ENCODE measurements at regions not wholly inside any gene's neighbourhood (a gene's known extent, or its start where the extent isn't known, plus 50 kb on each side); places are given as distances from the start of the nearest gene placed in this dataset.

- 47% methylated on average over 6 of the region's 8 CpGs for WGBS (ENCODE audit: insufficient coverage, low coverage, low lambda C conversion rate, missing lambda C conversion rate)
- Histone ChIP-seq H3K4me1 (no peaks in the 10 kb centered on the region), H3K27ac (no peak overlapping the region), H3K4me3 (no peak overlapping the region), H3K36me3 (no peaks in the 10 kb centered on the region), H3K9me3 (no peaks in the 10 kb centered on the region), H3K27me3 (no peaks in the 10 kb centered on the region)
- intact Hi-C loops (cut with DNase I), result loop anchor here in 1 of 2 donors (10.0 kb wide), 1 partner anchor 541 kb away; no protein-coding TSS in a partner anchor
- DNase-seq (no peak), ATAC-seq (no peak)
- TF ChIP-seq CTCF (IDR thresholded peaks at IDR 0.05), result no peak
These were observed 266.5 kb upstream of the ADAMTS16 start for GRCh38 chr5:4873652-4874051.

GRCh38 chr5:4874097-4874496, 266.0 kb upstream of the ADAMTS16 start:
- 33% methylated on average over 10 of the region's 10 CpGs for WGBS (ENCODE audit: insufficient coverage, low coverage, low lambda C conversion rate, missing lambda C conversion rate)
- no peak overlapping the region for H3K27ac ChIP-seq
- DNase-seq (no peak), ATAC-seq (no peak)
- H3K27me3 ChIP-seq, result no peaks in the 10 kb centered on the region
- intact Hi-C loops (cut with DNase I), result loop anchor here in 1 of 2 donors (10.0 kb wide), 1 partner anchor 541 kb away; no protein-coding TSS in a partner anchor
- H3K9me3 ChIP-seq, result no peaks in the 10 kb centered on the region
- no peaks in the 10 kb centered on the region for H3K36me3 ChIP-seq
- no peaks in the 10 kb centered on the region for H3K4me1 ChIP-seq
- TF ChIP-seq POLR2A (IDR thresholded peaks at IDR 0.05) (no peak), CTCF (IDR thresholded peaks at IDR 0.05) (no peak)
- no peak overlapping the region for H3K4me3 ChIP-seq

GRCh38 chr5:4875942-4876341, 264.2 kb upstream of the ADAMTS16 start:
- no CpG with 5 or more reads among the region's 4 CpGs for WGBS (ENCODE audit: insufficient coverage, low coverage, low lambda C conversion rate, missing lambda C conversion rate)
- Histone ChIP-seq H3K27me3 (no peaks in the 10 kb centered on the region), H3K4me3 (no peak overlapping the region), H3K36me3 (no peaks in the 10 kb centered on the region), H3K4me1 (no peaks in the 10 kb centered on the region), H3K9me3 (no peaks in the 10 kb centered on the region), H3K27ac (no peak overlapping the region)
- no peak for DNase-seq
- no peak for TF ChIP-seq POLR2A (IDR thresholded peaks at IDR 0.05)
- no peak for TF ChIP-seq CTCF (IDR thresholded peaks at IDR 0.05)
- ATAC-seq, result no peak
- intact Hi-C loops (cut with DNase I), result loop anchor here in 1 of 2 donors (10.0 kb wide), 1 partner anchor 539 kb away; no protein-coding TSS in a partner anchor

- no peak for DNase-seq
- no peak for ATAC-seq
- 43% methylated on average over 1 of the region's 9 CpGs for WGBS (ENCODE audit: insufficient coverage, low coverage, low lambda C conversion rate, missing lambda C conversion rate)
- no peak for TF ChIP-seq CTCF (IDR thresholded peaks at IDR 0.05)
- no peak for TF ChIP-seq POLR2A (IDR thresholded peaks at IDR 0.05)
- intact Hi-C loops (cut with DNase I), result loop anchor here in 1 of 2 donors (10.0 kb wide), 1 partner anchor 538 kb away; no protein-coding TSS in a partner anchor
- no peaks in the 10 kb centered on the region for H3K36me3 ChIP-seq
- H3K27ac ChIP-seq, result no peak overlapping the region
- H3K4me1 ChIP-seq, result no peaks in the 10 kb centered on the region
- no peaks in the 10 kb centered on the region for H3K9me3 ChIP-seq
- H3K27me3 ChIP-seq, result no peaks in the 10 kb centered on the region
- H3K4me3 ChIP-seq, result no peak overlapping the region
These were observed 263.3 kb upstream of the ADAMTS16 start for GRCh38 chr5:4876804-4877203.

- DNase-seq, result no peak
- no peak overlapping the region for H3K27ac ChIP-seq
- 53% methylated on average over 6 of the region's 6 CpGs for WGBS (ENCODE audit: insufficient coverage, low coverage, low lambda C conversion rate, missing lambda C conversion rate)
- no peak overlapping the region for H3K4me3 ChIP-seq
- intact Hi-C loops (cut with DNase I), result loop anchor here in 1 of 2 donors (10.0 kb wide), 1 partner anchor 537 kb away; no protein-coding TSS in a partner anchor
- H3K4me1 ChIP-seq, result no peaks in the 10 kb centered on the region
- no peaks in the 10 kb centered on the region for H3K9me3 ChIP-seq
- TF ChIP-seq POLR2A (IDR thresholded peaks at IDR 0.05) (no peak), CTCF (IDR thresholded peaks at IDR 0.05) (no peak)
- H3K27me3 ChIP-seq, result no peaks in the 10 kb centered on the region
- H3K36me3 ChIP-seq, result no peaks in the 10 kb centered on the region
- ATAC-seq, result no peak
These were observed 262.6 kb upstream of the ADAMTS16 start for GRCh38 chr5:4877579-4877978.
